ENCODE measurements at regions not wholly inside any gene's neighbourhood (a gene's known extent, or its start where the extent isn't known, plus 50 kb on each side); places are given as distances from the start of the nearest gene placed in this dataset.

DNA sequence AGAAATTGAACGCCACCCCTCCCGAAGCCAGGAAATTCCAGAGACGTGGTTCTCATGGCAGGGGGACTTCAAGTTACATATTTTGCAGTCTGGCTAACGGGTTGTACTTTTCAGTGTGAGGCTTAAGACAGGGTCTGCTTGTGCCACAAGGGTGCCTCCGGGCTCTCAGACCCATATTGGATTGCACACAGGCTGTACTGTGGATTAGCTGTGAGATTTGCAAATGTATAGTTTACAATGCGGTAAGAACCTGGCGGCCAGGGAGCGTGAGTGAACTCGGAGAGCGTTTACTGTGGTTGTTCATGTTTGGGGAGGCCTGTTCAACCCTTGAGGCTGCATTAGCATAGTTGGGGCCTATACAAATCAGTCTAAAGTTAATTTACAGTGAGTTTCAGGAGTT lies 143.9 kb upstream of the SIX2 start:
- H3K27ac Mint-ChIP-seq, result no peak overlapping the region
- CTCF ChIA-PET, result no interaction called here
- no peak for DNase-seq
- H3K27me3 Mint-ChIP-seq, result peaks cover 6% of the 10 kb centered on the region
- H3K4me1 Mint-ChIP-seq, result no peaks in the 10 kb centered on the region
- TF ChIP-seq, protein P1, sequence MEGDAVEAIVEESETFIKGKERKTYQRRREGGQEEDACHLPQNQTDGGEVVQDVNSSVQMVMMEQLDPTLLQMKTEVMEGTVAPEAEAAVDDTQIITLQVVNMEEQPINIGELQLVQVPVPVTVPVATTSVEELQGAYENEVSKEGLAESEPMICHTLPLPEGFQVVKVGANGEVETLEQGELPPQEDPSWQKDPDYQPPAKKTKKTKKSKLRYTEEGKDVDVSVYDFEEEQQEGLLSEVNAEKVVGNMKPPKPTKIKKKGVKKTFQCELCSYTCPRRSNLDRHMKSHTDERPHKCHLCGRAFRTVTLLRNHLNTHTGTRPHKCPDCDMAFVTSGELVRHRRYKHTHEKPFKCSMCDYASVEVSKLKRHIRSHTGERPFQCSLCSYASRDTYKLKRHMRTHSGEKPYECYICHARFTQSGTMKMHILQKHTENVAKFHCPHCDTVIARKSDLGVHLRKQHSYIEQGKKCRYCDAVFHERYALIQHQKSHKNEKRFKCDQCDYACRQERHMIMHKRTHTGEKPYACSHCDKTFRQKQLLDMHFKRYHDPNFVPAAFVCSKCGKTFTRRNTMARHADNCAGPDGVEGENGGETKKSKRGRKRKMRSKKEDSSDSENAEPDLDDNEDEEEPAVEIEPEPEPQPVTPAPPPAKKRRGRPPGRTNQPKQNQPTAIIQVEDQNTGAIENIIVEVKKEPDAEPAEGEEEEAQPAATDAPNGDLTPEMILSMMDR (IDR thresholded peaks at IDR 0.05), result no peak
- peaks cover 3% of the 10 kb centered on the region for H3K9me3 Mint-ChIP-seq
- intact Hi-C loops (cut with micrococcal nuclease), result no loop called here
- POLR2A ChIA-PET, result no interaction called here
- no peak overlapping the region for H3K4me3 Mint-ChIP-seq
- ATAC-seq (ENCODE audit: low read depth), result no peak
- H3K36me3 Mint-ChIP-seq (ENCODE audit: low read depth), result no peaks in the 10 kb centered on the region

DNA sequence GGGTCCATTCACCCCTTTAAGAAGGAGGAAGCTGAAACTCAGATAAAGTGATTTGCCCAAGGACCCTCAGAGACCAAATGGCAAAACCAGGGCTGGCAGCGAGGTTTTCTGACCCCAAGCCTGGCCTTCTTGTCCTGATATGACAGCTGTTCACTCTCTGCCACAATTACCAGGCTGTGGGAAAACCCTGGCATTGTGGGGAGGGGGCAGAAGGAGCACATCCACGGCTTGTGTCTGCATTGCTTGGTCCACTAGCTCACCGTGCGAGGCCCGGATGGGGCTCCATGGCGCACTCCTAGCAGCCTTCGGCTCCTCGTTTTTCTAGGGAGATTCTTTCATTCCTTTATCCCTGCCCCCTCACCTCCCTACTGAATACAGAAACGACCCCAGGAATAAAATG lies 143.4 kb upstream of the SIX2 start:
- no peak for ATAC-seq (ENCODE audit: low read depth)
- no peak for DNase-seq
- Mint-ChIP-seq H3K9me3 (peaks cover 3% of the 10 kb centered on the region), H3K36me3 (ENCODE audit: low read depth) (no peaks in the 10 kb centered on the region), H3K27ac (no peak overlapping the region), H3K4me1 (no peaks in the 10 kb centered on the region), H3K4me3 (no peak overlapping the region), H3K27me3 (peaks cover 5% of the 10 kb centered on the region)
- intact Hi-C loops (cut with micrococcal nuclease), result no loop called here
- TF ChIP-seq, protein P1 (IDR thresholded peaks at IDR 0.05), result no peak
- ChIA-PET CTCF (no interaction called here), POLR2A (no interaction called here)

DNA sequence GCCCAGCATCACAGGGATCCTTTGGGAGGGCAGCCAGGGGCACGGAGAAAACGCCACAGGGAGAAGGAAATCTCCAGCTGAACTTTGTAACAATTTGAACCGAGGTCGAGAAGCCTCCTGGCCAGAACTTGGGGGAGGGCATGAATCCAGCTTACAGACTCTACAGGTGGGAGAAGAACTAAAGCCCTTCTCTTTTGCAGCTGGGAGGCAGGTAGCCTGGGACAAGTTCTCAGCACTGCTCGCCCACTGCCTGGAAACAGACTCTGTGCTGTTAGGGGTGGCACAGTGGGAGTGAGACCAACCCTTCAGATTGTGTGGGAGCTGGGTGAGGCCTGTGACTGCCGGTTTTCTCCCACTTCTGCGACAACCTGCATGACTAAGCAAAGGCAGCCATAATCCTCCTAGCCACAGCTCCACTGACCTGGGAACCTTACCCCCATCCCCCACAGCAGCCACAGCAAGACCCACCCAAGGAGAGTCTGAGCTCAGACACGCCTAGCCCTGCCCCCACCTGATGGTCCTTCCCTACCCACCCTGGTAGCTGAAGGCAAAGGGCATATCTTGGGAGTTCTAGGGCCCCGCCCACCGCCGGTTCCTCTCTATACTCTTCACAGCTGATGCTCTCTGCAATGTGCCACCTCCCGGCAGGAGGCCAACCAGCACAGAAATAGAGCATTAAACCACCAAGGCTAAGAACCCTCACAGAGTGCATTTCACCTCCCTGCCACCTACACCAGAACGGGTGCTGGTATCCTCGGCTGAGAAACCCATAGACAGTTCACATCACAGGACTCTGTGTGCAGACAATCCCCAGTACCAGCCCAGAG lies 136.0 kb upstream of the SIX2 start:
- intact Hi-C loops (cut with micrococcal nuclease), result no loop called here
- Mint-ChIP-seq H3K36me3 (ENCODE audit: low read depth) (no peaks in the 10 kb centered on the region), H3K9me3 (peaks cover 3% of the 10 kb centered on the region), H3K4me3 (no peak overlapping the region), H3K27me3 (peaks cover 37% of the 10 kb centered on the region), H3K27ac (no peak overlapping the region), H3K4me1 (no peaks in the 10 kb centered on the region)
- ATAC-seq (ENCODE audit: low read depth) (no peak), DNase-seq (no peak)
- CTCF ChIA-PET, result no interaction called here
- TF ChIP-seq, protein P1 (IDR thresholded peaks at IDR 0.05), result no peak
- POLR2A ChIA-PET, result interaction anchor here (0.6 kb wide), 1 partner anchor 10 kb away, joined by 4 read pairs; no protein-coding TSS in a partner anchor

DNA sequence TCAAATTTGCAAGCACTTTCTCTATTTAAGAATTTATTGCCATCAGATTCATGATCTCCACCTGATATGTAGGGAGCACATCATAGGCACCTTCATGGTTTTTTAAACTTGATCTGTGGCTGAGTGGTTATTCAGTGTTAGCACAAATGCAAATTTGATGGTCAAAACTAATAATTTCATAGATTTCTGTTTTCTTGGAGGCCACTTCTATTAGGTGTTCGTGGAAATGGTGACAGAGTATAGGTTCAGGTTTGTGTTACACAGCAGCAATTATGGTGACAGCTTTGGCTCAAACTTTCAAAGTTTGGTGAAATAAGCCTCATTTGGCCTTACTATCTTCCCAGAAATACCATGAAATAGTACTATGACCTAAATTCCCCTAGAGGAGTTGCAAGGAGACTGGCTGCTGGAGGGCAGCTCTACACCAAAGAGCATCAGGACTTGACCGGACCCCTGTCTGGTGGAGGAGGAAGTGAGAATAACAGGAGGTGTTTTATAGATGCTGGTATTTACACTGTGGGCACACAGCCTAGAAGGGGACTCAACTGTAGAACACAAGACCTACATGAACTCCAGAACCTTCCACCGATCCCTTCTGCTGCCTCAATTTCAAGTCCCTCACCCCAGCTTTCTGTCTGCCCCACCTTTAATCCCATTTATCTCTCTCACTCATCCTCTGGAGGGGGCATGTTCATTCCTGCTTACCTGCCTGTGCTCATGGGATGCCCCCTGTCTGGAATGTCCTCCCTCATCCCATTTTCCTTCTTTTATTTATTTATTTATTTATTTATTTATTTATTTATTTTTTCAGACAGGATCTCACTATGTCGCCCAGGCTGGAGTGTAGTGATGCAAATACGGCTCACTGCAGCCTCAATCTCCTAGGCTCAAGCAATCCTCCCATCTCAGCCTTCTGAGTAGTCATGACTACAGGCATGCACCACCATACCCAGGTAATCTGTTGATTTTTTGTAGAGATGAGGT lies 132.9 kb upstream of the SIX2 start:
- ChIA-PET POLR2A (no interaction called here), CTCF (no interaction called here)
- intact Hi-C loops (cut with micrococcal nuclease), result no loop called here
- Mint-ChIP-seq H3K4me1 (no peaks in the 10 kb centered on the region), H3K4me3 (no peak overlapping the region), H3K27ac (no peak overlapping the region), H3K36me3 (ENCODE audit: low read depth) (no peaks in the 10 kb centered on the region), H3K9me3 (no peaks in the 10 kb centered on the region), H3K27me3 (peaks cover 30% of the 10 kb centered on the region)
- TF ChIP-seq, protein P1 (IDR thresholded peaks at IDR 0.05), result no peak
- DNase-seq (no peak), ATAC-seq (ENCODE audit: low read depth) (no peak)

DNA sequence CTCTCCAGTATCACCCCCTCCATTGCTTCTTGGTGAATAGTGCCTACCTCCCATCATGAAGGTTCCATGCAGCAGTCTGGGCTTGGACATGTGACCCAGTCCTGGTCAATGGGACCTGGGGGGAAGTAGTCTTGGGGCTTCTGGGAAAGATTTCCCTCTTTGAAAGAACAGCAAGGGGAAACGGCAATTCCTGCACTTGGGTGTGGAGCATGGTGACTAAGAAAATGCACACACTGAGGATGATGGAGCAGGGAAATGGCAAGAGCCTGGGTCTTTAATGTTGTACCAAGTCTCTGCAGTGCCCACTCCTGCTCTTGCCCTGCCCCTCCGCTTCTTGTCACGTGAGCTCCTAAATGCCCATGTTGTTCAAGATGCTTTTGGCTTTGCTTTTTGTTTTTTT lies 131.4 kb upstream of the SIX2 start:
- intact Hi-C loops (cut with micrococcal nuclease), result no loop called here
- H3K4me3 Mint-ChIP-seq, result no peak overlapping the region
- CTCF ChIA-PET, result no interaction called here
- no peaks in the 10 kb centered on the region for H3K9me3 Mint-ChIP-seq
- peaks cover 24% of the 10 kb centered on the region for H3K27me3 Mint-ChIP-seq
- H3K27ac Mint-ChIP-seq, result no peak overlapping the region
- TF ChIP-seq, protein P1 (IDR thresholded peaks at IDR 0.05), result no peak
- no peaks in the 10 kb centered on the region for H3K36me3 Mint-ChIP-seq (ENCODE audit: low read depth)
- ATAC-seq (ENCODE audit: low read depth), result no peak
- DNase-seq, result no peak
- no peaks in the 10 kb centered on the region for H3K4me1 Mint-ChIP-seq
- POLR2A ChIA-PET, result no interaction called here
